ENCODE measurements at regions not wholly inside any gene's neighbourhood (a gene's known extent, or its start where the extent isn't known, plus 50 kb on each side); places are given as distances from the start of the nearest gene placed in this dataset.
A peak's percentile ranks its signal among the peaks of the same experiment; 100 is the strongest.

GRCh38 chr12:25828188-25828587 lies 130.3 kb upstream of the RASSF8 start:
- Histone ChIP-seq H3K79me2 (ENCODE audit: control insufficient read depth, insufficient read depth, low read length) (no peaks in the 10 kb centered on the region), H3K36me3 (ENCODE audit: control insufficient read depth, insufficient read depth, low read length) (no peaks in the 10 kb centered on the region), H3K9me3 (ENCODE audit: control insufficient read depth, insufficient read depth, low read depth, low read length) (no peaks in the 10 kb centered on the region), H3K27ac (ENCODE audit: insufficient read depth, low read length) (peak overlapping the region; percentile 40), H3K4me3 (replicated peaks in 1 of 4; ENCODE audit: control extremely low read depth in 1 of 4, insufficient read depth in 1 of 4, low read depth in 3 of 4, low read length in 4 of 4) (no peak overlapping the region), H3K9ac (ENCODE audit: insufficient read depth, low read length) (no peak overlapping the region), H3K4me1 (ENCODE audit: control insufficient read depth, extremely low read depth, insufficient read depth, low read length) (peaks cover 16% of the 10 kb centered on the region), H3K4me2 (ENCODE audit: extremely low read depth, insufficient read depth, low read length) (peak overlapping the region; percentile 70), H4K20me1 (ENCODE audit: control insufficient read depth, extremely low read depth, insufficient read depth, low read length) (no peaks in the 10 kb centered on the region), H3K27me3 (ENCODE audit: control insufficient read depth, insufficient read depth, low read length) (no peaks in the 10 kb centered on the region), H2AFZ (ENCODE audit: low read length) (no peak overlapping the region)
- TF ChIP-seq CTCF (conservative IDR thresholded peaks at IDR 0.05 in 1 of 2, IDR thresholded peaks at IDR 0.05 in 1 of 2; ENCODE audit: low read depth in 1 of 2, low read length in 2 of 2) (no peak), EZH2 (IDR thresholded peaks at IDR 0.05; ENCODE audit: low read length, missing control alignments) (no peak)
- no peak for DNase-seq (ENCODE audit: low read depth in 2 of 2)

GRCh38 chr12:25829192-25829591 lies 129.3 kb upstream of the RASSF8 start:
- H3K4me1 ChIP-seq (ENCODE audit: control insufficient read depth, extremely low read depth, insufficient read depth, low read length): peaks cover 16% of the 10 kb centered on the region
- DNase-seq (ENCODE audit: low read depth in 2 of 2): peak; percentile 92 to 96
- no peaks in the 10 kb centered on the region for H3K36me3 ChIP-seq (ENCODE audit: control insufficient read depth, insufficient read depth, low read length)
- peak overlapping the region; percentile 40 for H3K27ac ChIP-seq (ENCODE audit: insufficient read depth, low read length)
- H3K9ac ChIP-seq (ENCODE audit: insufficient read depth, low read length): no peak overlapping the region
- H2AFZ ChIP-seq (ENCODE audit: low read length): no peak overlapping the region
- no peaks in the 10 kb centered on the region for H3K79me2 ChIP-seq (ENCODE audit: control insufficient read depth, insufficient read depth, low read length)
- peak overlapping the region; percentile 15 for H3K4me2 ChIP-seq (ENCODE audit: extremely low read depth, insufficient read depth, low read length)
- H3K9me3 ChIP-seq (ENCODE audit: control insufficient read depth, insufficient read depth, low read depth, low read length): no peaks in the 10 kb centered on the region
- no peaks in the 10 kb centered on the region for H3K27me3 ChIP-seq (ENCODE audit: control insufficient read depth, insufficient read depth, low read length)
- H3K4me3 ChIP-seq (replicated peaks in 1 of 4; ENCODE audit: control extremely low read depth in 1 of 4, insufficient read depth in 1 of 4, low read depth in 3 of 4, low read length in 4 of 4): no peak overlapping the region
- no peaks in the 10 kb centered on the region for H4K20me1 ChIP-seq (ENCODE audit: control insufficient read depth, extremely low read depth, insufficient read depth, low read length)
- TF ChIP-seq EZH2 (IDR thresholded peaks at IDR 0.05; ENCODE audit: low read length, missing control alignments) (no peak), CTCF (conservative IDR thresholded peaks at IDR 0.05 in 1 of 2, IDR thresholded peaks at IDR 0.05 in 1 of 2; ENCODE audit: low read depth in 1 of 2, low read length in 2 of 2) (no peak)

GRCh38 chr12:25830456-25830855 lies 128.0 kb upstream of the RASSF8 start:
- H3K79me2 ChIP-seq (ENCODE audit: control insufficient read depth, insufficient read depth, low read length): no peaks in the 10 kb centered on the region
- H3K4me3 ChIP-seq (replicated peaks in 1 of 4; ENCODE audit: control extremely low read depth in 1 of 4, insufficient read depth in 1 of 4, low read depth in 3 of 4, low read length in 4 of 4): no peak overlapping the region
- peak in 1 of 2 donors; percentile 7 for DNase-seq (ENCODE audit: low read depth in 2 of 2)
- no peaks in the 10 kb centered on the region for H3K9me3 ChIP-seq (ENCODE audit: control insufficient read depth, insufficient read depth, low read depth, low read length)
- peaks cover 16% of the 10 kb centered on the region for H3K4me1 ChIP-seq (ENCODE audit: control insufficient read depth, extremely low read depth, insufficient read depth, low read length)
- no peak overlapping the region for H3K9ac ChIP-seq (ENCODE audit: insufficient read depth, low read length)
- H3K36me3 ChIP-seq (ENCODE audit: control insufficient read depth, insufficient read depth, low read length): no peaks in the 10 kb centered on the region
- TF ChIP-seq EZH2 (IDR thresholded peaks at IDR 0.05; ENCODE audit: low read length, missing control alignments) (no peak), CTCF (conservative IDR thresholded peaks at IDR 0.05 in 1 of 2, IDR thresholded peaks at IDR 0.05 in 1 of 2; ENCODE audit: low read depth in 1 of 2, low read length in 2 of 2) (no peak)
- H3K27me3 ChIP-seq (ENCODE audit: control insufficient read depth, insufficient read depth, low read length): no peaks in the 10 kb centered on the region
- H3K27ac ChIP-seq (ENCODE audit: insufficient read depth, low read length): no peak overlapping the region
- no peak overlapping the region for H3K4me2 ChIP-seq (ENCODE audit: extremely low read depth, insufficient read depth, low read length)
- H4K20me1 ChIP-seq (ENCODE audit: control insufficient read depth, extremely low read depth, insufficient read depth, low read length): no peaks in the 10 kb centered on the region
- H2AFZ ChIP-seq (ENCODE audit: low read length): no peak overlapping the region

Measured in fibroblast of lung (primary cell).